Activated CD4-positive, alpha-beta T cell treated with anti-CD3 and anti-CD28 coated beads for 4 hours (primary cell): ENCODE measurements at regions not wholly inside any gene's neighbourhood (a gene's known extent, or its start where the extent isn't known, plus 50 kb on each side); places are given as distances from the start of the nearest gene placed in this dataset.

Source experiments
- DNase-seq, 2 donors: peaks; one replicate each; pipeline ENCODE4 v3.0.0-alpha.2; 2020

DNA sequence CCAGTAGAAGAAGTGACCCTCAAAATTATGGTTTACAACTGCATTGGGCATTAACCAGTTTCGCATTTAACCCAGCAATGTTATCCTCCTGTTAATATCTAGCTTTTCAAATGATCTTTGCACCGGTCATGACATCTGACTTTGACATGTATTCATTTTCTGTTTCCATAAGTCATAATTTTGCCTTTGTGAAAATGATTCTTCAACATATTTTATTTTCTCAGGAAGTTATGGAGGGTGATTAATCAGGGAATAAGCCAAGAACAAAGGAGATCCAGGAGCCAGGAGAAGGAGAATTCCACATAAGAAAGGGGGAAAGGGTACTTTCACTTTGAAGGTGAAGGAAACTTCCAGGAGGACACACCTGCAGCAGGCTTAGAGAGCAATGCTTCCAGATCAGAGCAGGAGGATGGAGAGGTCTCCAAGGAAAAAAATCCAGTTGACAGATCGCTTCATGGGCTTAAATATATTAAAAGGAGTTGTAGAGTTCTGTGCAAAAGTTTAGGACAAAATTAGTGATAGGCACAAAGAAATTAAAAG, 92.1 kb upstream of the FAM3C start:
- DNase-seq: no peak

DNA sequence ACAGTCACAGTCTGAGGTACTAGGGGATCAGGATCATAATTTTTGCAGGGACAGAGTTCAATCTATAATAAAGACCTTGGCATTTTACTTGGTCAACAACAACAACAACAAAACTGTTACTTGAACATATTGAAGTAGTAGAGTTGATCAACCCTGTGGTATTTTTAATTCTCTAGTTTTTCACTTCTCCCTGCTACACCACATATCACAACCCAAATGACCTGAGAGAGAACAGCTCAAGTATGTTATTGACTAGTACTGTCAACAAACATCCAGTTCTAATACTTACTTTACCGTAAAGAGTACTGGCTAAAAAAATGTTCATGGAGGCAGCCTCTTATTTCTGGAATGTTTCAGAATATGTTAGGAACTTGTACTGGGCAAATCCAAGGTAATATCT, 90.5 kb upstream of the FAM3C start:
- DNase-seq: no peak

GRCh38 chr7:121485467-121486243, 89.5 kb upstream of the FAM3C start:
- no peak for DNase-seq

- no peak for DNase-seq
Measured at GRCh38 chr7:121484089-121484763, 88.1 kb upstream of the FAM3C start.

DNA sequence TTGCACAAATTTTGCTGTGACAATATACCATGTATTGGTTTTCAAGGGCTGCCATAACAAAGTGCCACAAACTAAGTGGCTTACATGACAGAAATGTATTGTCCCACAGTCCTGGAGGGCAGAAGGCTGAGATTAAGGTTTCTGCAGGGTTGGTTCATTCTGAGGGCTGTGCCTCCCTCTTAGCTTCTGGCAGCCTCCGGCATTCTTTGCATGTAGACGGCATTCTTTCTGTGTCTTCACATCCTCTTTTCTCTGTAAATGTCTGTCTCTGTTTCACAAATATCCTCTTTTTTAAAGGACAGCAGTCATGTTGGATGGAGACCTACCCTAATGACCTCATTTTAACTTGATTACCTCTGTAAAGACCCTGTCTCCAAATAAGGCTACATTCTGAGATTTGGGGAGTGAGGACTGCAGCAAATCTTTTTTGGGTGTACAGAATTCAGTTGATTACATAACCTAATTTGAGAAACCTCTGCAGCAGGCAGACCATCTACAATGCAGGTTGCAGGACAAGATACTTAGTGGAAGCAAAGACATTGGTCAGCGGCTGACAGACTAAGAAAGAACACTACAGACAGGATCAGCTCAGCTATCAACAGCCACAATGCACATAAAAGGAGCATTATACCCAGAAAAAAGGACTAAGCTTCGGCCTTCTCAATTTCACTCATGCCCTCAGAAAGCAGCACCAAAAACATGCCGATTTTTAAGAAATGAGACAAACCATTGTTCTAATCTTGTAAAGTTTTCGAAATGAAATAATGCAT, 84.6 kb upstream of the FAM3C start:
- DNase-seq: no peak

DNA sequence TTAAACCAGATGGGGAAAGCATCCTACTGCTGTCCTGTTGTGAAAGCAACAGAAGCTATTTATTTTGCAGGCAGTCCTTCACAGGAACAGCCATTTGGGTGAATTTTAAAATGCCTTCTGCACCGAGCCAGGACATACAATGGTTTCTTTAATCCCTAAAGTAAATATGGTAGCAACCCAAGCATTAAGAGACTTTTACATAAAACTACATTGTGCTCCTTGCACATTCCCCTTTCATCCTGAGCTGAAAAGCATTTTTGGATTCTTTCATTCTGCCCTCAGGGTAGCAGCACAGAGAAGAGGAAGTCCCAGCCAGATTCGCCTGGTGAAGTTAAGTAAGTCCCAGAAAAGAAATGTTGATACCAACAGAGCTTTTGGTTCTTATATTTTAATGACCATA, 84.0 kb upstream of the FAM3C start:
- no peak for DNase-seq

DNA sequence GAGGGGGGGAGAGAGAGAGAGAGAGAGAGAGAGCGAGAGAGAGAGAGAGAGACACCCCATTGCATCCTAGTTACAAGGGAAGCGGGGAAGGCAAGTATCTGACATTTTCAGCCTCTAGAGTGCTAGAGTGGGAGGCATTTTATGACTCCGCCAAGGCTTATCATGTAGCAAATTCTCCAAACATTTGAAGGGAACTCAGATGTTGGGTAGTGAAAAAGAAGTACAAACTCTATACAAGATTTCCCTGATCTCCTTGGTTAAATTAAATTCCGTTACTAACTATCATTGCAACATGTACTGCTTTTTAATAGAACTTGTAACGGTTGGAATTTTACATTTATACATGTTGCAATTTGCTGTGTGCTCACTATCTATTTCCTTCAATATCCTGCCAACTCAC, 83.4 kb upstream of the FAM3C start:
- DNase-seq: no peak

GRCh38 chr7:121475806-121476205, 79.7 kb upstream of the FAM3C start:
- no peak for DNase-seq

- DNase-seq: no peak
Measured at GRCh38 chr7:121474301-121474673, 78.2 kb upstream of the FAM3C start.

GRCh38 chr7:121473645-121474300, 77.7 kb upstream of the FAM3C start:
- no peak for DNase-seq

- DNase-seq: no peak
Measured at GRCh38 chr7:121466455-121466854, 70.3 kb upstream of the FAM3C start.

DNA sequence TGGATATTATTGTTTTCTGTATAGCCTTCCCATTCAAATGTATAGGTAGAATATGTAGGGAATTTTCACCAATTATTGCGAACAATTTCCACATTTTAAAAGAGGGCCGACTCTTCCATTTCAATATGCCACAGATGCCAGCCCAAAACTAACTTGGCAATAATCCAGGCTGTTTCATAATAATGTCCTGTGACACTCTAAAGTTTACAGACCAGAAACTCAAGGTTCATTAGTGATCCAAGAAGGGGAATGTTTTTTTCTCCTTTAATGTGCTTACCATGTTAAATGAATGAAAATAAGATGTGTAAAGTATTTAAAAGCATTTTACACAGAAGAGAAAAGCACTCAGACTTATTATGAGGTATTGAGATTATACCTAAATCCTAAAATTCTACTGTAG, 63.0 kb upstream of the FAM3C start:
- no peak for DNase-seq

- DNase-seq: no peak
Measured at GRCh38 chr7:121456785-121457359, 60.8 kb upstream of the FAM3C start.

DNA sequence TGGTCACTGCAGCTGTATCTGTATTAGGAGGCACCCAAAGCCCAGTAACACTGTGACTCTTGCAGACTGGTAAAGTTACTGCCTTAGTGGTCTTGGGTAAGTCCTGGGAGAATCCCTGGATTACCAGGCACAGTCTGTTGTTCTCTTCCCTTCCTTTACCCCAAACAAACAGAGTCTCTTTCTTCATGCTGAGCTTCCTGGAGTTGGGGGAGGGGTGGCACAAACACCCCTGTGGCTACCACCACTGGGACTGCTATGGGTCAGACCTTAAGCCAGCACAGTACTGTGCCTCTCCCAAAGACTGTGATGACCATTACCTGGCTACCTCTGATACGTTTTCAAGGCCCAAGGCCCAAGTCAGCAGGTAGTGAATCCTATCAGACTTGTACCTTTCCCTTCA, 59.9 kb upstream of the FAM3C start:
- DNase-seq: no peak

- no peak for DNase-seq
Measured at GRCh38 chr7:121452389-121452788, 56.3 kb upstream of the FAM3C start.

DNA sequence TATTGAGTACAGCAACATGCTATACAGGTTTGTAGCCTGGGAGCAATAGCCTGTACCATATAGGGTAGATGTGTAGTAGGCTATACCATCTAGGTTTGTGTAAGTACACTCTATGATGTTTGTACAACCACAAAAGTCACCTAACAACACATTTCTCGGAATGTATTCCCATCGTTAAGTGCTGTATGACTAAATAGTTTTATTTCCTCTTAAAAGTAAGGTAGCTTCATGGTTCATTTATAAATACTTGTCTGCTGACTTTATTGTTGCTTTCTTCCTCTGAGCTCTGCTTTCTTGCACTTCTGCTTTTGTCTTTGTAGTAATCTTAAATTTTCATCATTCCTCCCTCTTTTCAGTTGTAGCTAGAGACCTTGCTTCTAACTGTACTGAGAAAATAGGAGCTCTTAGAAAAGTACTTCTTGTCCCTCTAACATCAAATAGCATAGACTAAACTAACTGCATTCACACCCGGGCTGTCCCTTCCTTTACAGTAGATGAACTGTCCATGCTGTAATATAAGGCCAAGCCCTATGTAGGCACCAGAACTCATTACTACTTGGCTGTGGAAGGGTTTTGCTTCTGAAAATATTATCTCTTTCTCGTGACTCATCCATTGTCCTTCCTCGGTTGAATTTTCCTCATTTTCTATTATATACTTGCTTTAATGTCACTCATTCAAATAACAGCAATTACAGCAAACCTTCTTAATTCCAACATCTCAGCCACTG, 55.4 kb upstream of the FAM3C start:
- no peak for DNase-seq

- no peak for DNase-seq
Measured at GRCh38 chr7:121450631-121451198, 54.6 kb upstream of the FAM3C start.

DNA sequence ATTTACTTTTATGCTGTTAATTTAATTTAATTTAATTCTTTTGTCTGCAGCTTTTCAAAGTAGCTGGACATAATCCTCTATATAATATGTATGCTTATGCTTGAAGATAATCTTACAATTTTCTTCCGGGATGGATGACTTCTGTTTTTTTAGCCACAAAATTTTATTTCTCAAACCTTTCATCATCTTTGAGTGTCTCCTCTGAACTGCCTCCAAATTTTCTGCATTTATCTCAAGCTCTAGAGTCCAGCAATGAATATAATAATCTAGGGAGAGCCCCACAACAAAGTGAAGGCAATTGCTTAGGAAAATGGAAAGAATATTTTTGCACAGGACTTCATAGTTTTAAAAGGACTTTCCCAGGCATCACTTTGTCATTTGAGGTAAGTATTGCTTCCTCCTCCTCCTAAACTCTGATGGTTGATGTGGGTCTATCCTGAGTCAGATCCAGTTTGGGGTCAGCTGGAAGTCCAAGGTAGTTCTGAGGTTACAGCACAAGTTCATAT, 53.7 kb upstream of the FAM3C start:
- no peak for DNase-seq

GRCh38 chr7:121449329-121449728, 53.2 kb upstream of the FAM3C start:
- no peak for DNase-seq

- no peak for DNase-seq
Measured at GRCh38 chr7:121448429-121448828, 52.3 kb upstream of the FAM3C start.

GRCh38 chr7:121447911-121448300, 51.8 kb upstream of the FAM3C start:
- no peak for DNase-seq
